BLaER1 treated with 17β-estradiol and CSF1 and Interleukin-3, amounts not matched to agents 10 nM and 100 nM (cell line): ENCODE measurements at regions not wholly inside any gene's neighbourhood (a gene's known extent, or its start where the extent isn't known, plus 50 kb on each side); places are given as distances from the start of the nearest gene placed in this dataset.
A peak's percentile ranks its signal among the peaks of the same experiment; 100 is the strongest.
"Not testable (repeated sequence)": the region's sequence is repeated elsewhere in the genome, so short reads cannot be mapped to it uniquely, and the experiment has no call there.

Source experiments
- H3K27ac ChIP-seq, 11 experiments: shearing (Covaris generic); formaldehyde crosslinking; 2 replicates each; pipeline ENCODE4 v1.8.1; 2022
- H3K27me3 ChIP-seq, 11 experiments: shearing (Covaris generic); formaldehyde crosslinking; 2 replicates each; pipeline ENCODE4 v1.8.1; 2022
- H3K36me3 ChIP-seq, 11 experiments: shearing (Covaris generic); formaldehyde crosslinking; 2 replicates each; pipeline ENCODE4 v1.8.1; 2022
- H3K4me1 ChIP-seq, 10 experiments: shearing (Covaris generic); formaldehyde crosslinking; 2 replicates each; pipeline ENCODE4 v1.8.1; 2022
- H3K4me2 ChIP-seq, 11 experiments: shearing (Covaris generic); formaldehyde crosslinking; 2 replicates each; pipeline ENCODE4 v1.8.1; 2022
- H3K4me3 ChIP-seq, 10 experiments: shearing (Covaris generic); formaldehyde crosslinking; 2 replicates each; pipeline ENCODE4 v1.8.1; 2022
- H3K9ac ChIP-seq, 11 experiments: shearing (Covaris generic); formaldehyde crosslinking; 2 replicates each; pipeline ENCODE4 v1.8.1; 2022
- H3K9me3 ChIP-seq, 11 experiments: shearing (Covaris generic); formaldehyde crosslinking; replicated peaks in 1 of 11; 2 replicates each; pipeline ENCODE4 v1.8.1; 2022
- H4K20me1 ChIP-seq, 11 experiments: shearing (Covaris generic); formaldehyde crosslinking; 2 replicates each; pipeline ENCODE4 v1.8.1; 2022
- Cebpa-rat ChIP-seq, 11 experiments: shearing (Covaris generic); IDR thresholded peaks; 2 replicates each; pipeline ENCODE4 v1.8.1; 2022

DNA sequence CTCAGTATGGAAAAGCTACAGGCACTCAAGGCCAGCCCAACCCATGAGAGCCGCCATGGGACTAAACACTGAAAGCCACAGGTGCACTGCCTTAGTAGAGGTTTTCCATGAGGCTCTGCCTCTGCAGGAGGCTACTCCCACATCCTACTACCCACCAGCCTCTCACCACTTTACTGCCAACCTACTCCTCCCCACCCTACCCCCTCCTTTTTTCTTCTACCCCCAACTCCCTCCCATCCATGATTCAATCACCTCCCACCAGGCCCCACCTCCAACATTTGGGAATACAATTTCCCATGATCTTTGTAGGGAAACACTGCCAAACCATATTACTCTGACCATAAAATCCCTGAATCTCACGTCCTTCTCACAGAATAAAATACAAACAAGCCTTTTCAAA, 101.6 kb upstream of the CTSV start:
- peaks cover 0 to 8% (median 3%) of the 10 kb centered on the region in 10 experiments; a peak in 8 of 20 replicates for H3K4me1 ChIP-seq
- H3K9me3 ChIP-seq = no peaks in the 10 kb centered on the region
- H3K27me3 ChIP-seq = no peaks in the 10 kb centered on the region
- H4K20me1 ChIP-seq = no peaks in the 10 kb centered on the region
- H3K36me3 ChIP-seq = no peaks in the 10 kb centered on the region
- H3K4me2 ChIP-seq = no peak overlapping the region
- no peak overlapping the region for H3K27ac ChIP-seq
- no peak overlapping the region for H3K4me3 ChIP-seq
- H3K9ac ChIP-seq = no peak overlapping the region
- TF ChIP-seq Cebpa-rat (IDR thresholded peaks at IDR 0.05) = no peak

DNA sequence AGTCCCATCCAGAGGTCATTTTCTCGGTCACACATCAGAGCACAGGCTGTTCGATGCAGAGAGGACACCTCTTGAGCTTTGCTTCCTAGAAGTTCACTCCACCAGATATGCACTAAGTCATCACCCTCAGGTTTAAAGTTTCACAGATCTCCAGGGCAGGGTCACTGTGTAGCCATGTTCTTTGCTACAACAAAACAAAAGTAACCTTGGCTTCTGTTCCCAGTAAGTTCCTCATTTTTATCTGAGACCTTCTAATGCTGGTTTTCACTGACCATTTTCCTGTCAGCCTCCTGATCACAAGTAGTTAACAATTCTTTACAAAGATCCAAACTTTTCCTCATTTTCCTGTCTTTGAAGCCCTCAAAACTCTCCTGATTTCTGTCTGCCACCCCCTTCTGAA, 97.5 kb upstream of the CTSV start:
- Histone ChIP-seq H3K36me3 (no peaks in the 10 kb centered on the region), H3K27me3 (no peaks in the 10 kb centered on the region), H3K4me3 (no peak overlapping the region), H3K4me1 (no peaks in the 10 kb centered on the region), H3K9me3 (peaks cover 0 to 11% (median 5%) of the 10 kb centered on the region in 11 experiments; a peak in 12 of 22 replicates), H3K27ac (no peak overlapping the region), H3K4me2 (no peak overlapping the region), H3K9ac (no peak overlapping the region), H4K20me1 (no peaks in the 10 kb centered on the region)
- TF ChIP-seq Cebpa-rat (IDR thresholded peaks at IDR 0.05) = no peak

DNA sequence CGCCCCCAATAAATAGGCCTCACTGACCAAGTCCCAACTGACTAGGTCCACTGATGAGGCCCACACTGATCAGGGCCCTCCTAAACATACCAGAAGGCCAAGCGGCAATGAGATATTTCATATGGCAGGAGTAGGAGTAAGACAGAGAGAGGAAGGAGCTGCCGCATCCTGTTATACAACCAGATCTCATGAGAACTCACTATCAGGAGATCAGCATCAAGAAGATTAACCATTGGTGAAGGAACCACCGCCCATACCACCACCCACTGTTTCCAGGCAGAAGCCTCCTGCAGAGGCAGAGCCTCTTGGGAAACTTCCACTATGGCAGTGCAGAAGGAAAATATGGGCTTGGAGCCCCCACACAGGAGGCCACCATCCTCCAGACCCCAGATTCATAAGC, 95.0 kb upstream of the CTSV start:
- H3K4me2 ChIP-seq, H4K20me1 ChIP-seq, H3K4me1 ChIP-seq, H3K4me3 ChIP-seq, H3K9ac ChIP-seq, H3K27me3 ChIP-seq, H3K36me3 ChIP-seq, H3K27ac ChIP-seq: not testable (repeated sequence)
- H3K9me3 ChIP-seq = peaks cover 9 to 25% (median 19%) of the 10 kb centered on the region in 11 experiments; a peak in 18 of 22 replicates

DNA sequence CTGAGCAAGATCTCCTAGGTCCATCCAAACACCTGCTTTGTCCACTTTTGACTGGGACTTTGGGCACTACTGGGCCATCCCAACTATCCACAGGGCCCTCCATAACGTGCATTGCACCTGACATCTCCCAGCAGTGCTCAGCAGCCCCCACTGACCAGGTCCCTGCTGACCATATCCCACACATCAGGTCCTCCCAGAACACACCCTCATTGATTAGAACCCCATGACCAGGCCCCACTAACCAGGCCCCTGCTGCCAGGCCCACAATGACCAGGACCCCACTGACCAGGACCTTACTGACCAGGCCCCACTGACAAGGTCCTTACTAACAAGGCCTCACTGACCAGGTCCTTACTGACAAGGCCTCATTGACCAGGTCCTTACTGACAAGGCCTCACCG, 93.9 kb upstream of the CTSV start:
- TF ChIP-seq Cebpa-rat (IDR thresholded peaks at IDR 0.05) = no peak
- Histone ChIP-seq H3K4me1 (no peaks in the 10 kb centered on the region), H3K27me3 (no peaks in the 10 kb centered on the region), H4K20me1 (no peaks in the 10 kb centered on the region), H3K4me3 (no peak overlapping the region), H3K36me3 (no peaks in the 10 kb centered on the region; a peak in 1 of 22 replicates), H3K9me3 (peaks cover 9 to 25% (median 19%) of the 10 kb centered on the region in 11 experiments; a peak in 18 of 22 replicates), H3K9ac (no peak overlapping the region), H3K4me2 (no peak overlapping the region), H3K27ac (no peak overlapping the region)

DNA sequence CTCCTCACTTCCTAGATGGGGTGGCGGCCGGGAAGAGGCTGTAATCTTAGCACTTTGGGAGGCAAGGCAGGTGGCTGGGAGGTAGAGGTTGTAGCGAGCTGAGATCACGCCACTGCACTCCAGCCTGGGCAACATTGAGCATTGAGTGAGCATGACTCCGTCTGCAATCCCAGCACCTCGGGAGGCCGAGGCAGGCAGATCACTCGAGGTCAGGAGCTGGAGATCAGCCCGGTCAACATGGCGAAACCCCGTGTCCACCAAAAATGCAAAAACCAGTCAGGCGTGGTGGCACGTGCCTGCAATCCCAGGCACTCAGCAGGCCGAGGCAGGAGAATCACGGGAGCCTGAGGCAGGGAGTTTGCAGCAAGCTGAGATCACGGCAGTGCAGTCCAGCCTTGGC, 91.9 kb upstream of the CTSV start:
- H3K4me2 ChIP-seq, H3K27ac ChIP-seq, H3K9ac ChIP-seq, H4K20me1 ChIP-seq, H3K36me3 ChIP-seq, H3K27me3 ChIP-seq, H3K4me3 ChIP-seq, H3K4me1 ChIP-seq: not testable (repeated sequence)
- peaks cover 9 to 25% (median 19%) of the 10 kb centered on the region in 11 experiments; a peak in 18 of 22 replicates for H3K9me3 ChIP-seq

DNA sequence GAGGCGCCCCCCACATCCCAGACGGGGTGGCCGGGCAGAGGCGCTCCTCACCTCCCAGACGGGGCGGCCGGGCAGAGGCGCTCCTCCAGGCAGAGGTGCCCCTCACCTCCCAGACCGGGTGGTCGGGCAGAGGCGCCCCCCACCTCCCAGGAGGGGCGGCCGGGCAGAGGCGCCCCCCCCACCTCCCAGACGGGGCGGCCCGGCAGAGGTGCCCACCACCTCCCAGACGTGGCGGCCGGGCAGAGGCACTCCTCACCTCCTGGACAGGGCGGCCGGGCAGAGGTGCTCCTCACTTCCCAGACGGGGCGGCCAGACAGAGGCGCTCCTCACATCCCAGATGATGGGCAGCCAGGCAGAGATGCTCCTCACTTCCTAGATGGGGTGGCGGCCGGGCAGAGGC, 91.4 kb upstream of the CTSV start:
- H3K27ac ChIP-seq, H3K9ac ChIP-seq, H3K4me1 ChIP-seq, H3K4me3 ChIP-seq, H4K20me1 ChIP-seq, H3K36me3 ChIP-seq, H3K4me2 ChIP-seq, H3K27me3 ChIP-seq: not testable (repeated sequence)
- H3K9me3 ChIP-seq = peaks cover 9 to 25% (median 19%) of the 10 kb centered on the region in 11 experiments; a peak in 18 of 22 replicates

DNA sequence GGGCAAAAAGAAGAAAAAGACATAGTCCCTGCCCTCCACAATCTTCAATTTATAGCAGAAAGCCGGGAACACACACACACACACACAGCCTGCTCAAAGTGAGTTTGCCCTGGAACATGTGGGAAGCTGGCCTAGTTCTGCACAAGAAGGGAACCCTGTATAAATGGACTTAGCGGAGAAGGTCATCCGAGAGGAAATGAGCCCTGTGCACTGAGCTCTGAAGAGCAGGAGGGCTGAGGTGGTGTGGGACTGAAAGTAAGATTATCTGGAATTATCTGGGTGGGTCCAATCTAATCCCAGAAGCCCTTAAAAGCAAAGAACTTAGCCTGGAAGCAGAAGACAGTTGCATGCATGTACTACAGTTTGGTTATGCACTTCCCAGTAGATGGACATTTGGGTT, 90.0 kb upstream of the CTSV start:
- peaks cover 9 to 25% (median 19%) of the 10 kb centered on the region in 11 experiments; a peak in 18 of 22 replicates for H3K9me3 ChIP-seq
- H3K4me2 ChIP-seq = no peak overlapping the region
- no peaks in the 10 kb centered on the region for H4K20me1 ChIP-seq
- H3K4me3 ChIP-seq = no peak overlapping the region
- H3K9ac ChIP-seq = no peak overlapping the region
- H3K27me3 ChIP-seq = no peaks in the 10 kb centered on the region
- no peak overlapping the region for H3K27ac ChIP-seq
- peaks cover 0 to 11% (median 4%) of the 10 kb centered on the region in 10 experiments; a peak in 10 of 20 replicates for H3K4me1 ChIP-seq
- TF ChIP-seq Cebpa-rat (IDR thresholded peaks at IDR 0.05) = no peak
- H3K36me3 ChIP-seq = no peaks in the 10 kb centered on the region; a peak in 1 of 22 replicates

DNA sequence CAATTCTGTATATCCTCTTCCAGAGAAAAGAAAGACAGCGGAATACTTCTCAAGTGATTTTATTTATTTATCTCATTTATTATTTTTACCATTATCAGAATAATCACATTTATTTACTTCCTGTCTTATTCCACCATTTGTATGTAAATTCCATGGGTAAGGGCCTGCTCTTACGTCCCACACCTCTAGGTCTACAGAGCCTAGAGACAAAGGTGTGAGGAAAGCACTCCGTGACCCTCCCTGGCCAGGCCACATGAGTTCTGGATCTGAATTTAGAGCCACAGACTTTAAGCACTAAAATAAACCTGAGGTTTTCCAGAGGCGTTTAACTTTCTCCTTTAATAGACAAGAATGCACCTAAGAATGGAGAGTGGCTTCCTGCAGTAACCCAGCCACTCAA, 85.3 kb upstream of the CTSV start:
- TF ChIP-seq Cebpa-rat (IDR thresholded peaks at IDR 0.05) = no peak
- Histone ChIP-seq H3K27me3 (no peaks in the 10 kb centered on the region), H3K36me3 (no peaks in the 10 kb centered on the region), H4K20me1 (no peaks in the 10 kb centered on the region), H3K4me1 (peaks cover 0 to 11% (median 4%) of the 10 kb centered on the region in 10 experiments; a peak in 10 of 20 replicates), H3K4me3 (no peak overlapping the region), H3K9me3 (peaks cover 16 to 28% (median 24%) of the 10 kb centered on the region in 11 experiments), H3K9ac (no peak overlapping the region), H3K27ac (peak overlapping the region in 2 of 11 experiments; percentile 9 to 46; a peak in 1 of 22 replicates), H3K4me2 (peak overlapping the region in 5 of 11 experiments; percentile 2 to 38 (median 31); a peak in 4 of 22 replicates)

DNA sequence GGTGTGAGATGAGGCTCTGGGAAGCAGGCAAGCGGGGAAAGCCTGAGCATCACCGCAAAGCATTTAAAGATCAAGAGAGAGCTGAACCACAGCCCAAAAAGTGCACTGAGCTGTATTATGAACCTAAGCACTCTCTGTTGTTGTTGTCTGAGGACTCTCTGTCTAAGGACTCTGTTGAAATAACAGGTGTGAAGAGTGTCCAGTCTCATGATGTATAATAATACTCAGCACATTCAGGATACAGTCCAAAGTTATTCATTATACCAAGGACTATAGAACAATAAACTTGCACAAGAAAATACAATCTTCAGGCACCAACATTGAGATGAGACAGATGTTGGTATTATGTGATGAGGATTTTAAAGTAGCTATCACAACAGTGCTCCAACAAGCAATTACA, 71.8 kb upstream of the CTSV start:
- H3K9ac ChIP-seq = no peak overlapping the region
- H3K27me3 ChIP-seq = no peaks in the 10 kb centered on the region
- no peaks in the 10 kb centered on the region for H3K9me3 ChIP-seq
- no peaks in the 10 kb centered on the region for H4K20me1 ChIP-seq
- TF ChIP-seq Cebpa-rat (IDR thresholded peaks at IDR 0.05) = no peak
- H3K36me3 ChIP-seq = no peaks in the 10 kb centered on the region
- H3K4me2 ChIP-seq = no peak overlapping the region
- no peaks in the 10 kb centered on the region for H3K4me1 ChIP-seq
- H3K27ac ChIP-seq = no peak overlapping the region
- no peak overlapping the region for H3K4me3 ChIP-seq

DNA sequence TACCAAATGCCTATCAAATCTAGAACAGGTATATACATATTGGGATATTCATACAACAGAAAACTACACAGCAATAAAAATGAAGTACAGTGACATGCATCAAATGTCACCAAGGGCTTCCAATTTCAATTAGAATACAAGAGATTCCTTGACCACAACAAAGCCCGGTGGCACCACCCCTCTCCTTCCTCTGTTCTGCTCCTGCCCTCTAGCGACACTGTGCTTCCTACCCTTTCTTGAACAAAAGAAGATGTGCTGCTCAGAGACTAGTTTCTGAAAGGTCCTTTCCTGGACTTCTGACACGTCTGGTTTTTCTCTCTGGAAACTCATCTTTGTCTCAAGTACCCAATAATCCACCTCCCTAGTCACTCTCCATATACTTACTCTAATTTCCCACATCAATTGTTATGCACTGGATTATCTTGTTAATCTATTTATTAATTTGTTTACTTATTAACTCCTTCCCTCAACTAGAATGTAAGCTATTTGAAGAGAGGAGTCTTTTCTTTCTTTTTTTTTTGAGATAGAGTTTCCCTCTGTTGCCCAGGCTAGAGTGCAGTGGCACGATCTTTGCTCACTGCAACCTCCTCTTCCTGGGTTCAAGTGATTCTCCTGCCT, 70.4 kb upstream of the CTSV start:
- no peak overlapping the region for H3K9ac ChIP-seq

DNA sequence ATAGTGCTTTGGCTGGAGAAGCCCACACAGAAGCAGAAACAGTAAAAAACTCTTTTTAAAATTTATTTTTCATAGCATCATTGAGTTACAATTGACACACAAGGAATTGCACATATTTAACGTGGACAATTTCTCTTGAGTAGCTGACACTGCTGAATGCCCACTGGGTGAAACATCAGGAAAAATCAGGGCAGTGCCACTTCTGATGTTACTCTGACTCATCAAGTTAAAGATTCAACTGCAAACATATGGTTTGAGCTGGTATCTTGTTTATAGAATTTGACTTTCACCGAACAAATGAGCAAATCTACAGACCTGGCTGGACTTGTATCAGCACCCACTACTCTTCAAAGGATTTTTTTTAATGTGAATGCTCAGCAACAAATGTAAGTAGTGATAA, 66.3 kb upstream of the CTSV start:
- H3K27me3 ChIP-seq, H3K36me3 ChIP-seq: not testable (repeated sequence)

More for the DNA sequence above, 70.4 kb upstream of the CTSV start:
- no peaks in the 10 kb centered on the region for H3K36me3 ChIP-seq
- no peak overlapping the region for H3K4me2 ChIP-seq
- no peak overlapping the region for H3K4me3 ChIP-seq
- H3K9me3 ChIP-seq = no peaks in the 10 kb centered on the region
- no peak overlapping the region for H3K27ac ChIP-seq
- no peaks in the 10 kb centered on the region for H4K20me1 ChIP-seq
- H3K27me3 ChIP-seq = no peaks in the 10 kb centered on the region
- no peaks in the 10 kb centered on the region for H3K4me1 ChIP-seq
- no peak for TF ChIP-seq Cebpa-rat (IDR thresholded peaks at IDR 0.05)

DNA sequence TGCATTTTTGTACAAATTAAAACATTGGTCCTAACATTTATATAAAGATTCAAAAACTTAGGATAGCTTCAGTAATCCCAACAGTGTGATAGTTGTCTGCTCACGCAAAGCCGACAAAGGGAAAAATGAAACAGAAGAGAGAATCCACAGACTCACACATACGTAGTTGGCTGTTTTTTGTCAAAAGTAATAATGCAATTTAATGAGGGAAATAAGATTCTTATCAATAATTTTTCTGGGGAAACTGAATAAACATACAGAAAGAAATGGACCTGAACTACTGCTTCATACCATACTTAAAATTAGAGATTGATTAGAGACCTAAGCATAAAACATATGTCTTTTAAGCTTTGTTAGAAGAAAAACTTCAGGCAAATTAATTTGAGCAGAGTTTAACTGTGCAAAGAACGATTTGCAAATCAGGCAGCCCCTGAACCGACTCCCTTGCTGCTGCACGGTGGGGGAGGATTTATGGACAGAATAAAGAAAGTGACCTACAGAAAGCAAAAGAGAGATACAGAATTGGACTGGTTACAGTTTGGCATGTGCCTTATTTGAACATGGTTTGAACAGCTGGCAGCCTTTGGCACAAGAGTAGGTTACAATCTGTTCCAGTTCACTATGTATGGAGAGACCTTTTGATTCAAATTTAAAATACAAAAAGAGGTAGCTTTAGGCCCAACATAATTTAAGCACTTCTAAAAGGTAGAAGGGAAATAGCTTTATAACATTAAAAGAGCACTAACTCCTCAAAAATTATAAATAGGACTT, 64.9 kb upstream of the CTSV start:
- H3K4me2 ChIP-seq, H3K4me1 ChIP-seq, H3K9me3 ChIP-seq, H3K9ac ChIP-seq, H4K20me1 ChIP-seq, H3K36me3 ChIP-seq, H3K27me3 ChIP-seq, H3K4me3 ChIP-seq, H3K27ac ChIP-seq: not testable (repeated sequence)

More for the DNA sequence above, 66.3 kb upstream of the CTSV start:
- not testable (repeated sequence) for H3K4me1 ChIP-seq, H3K9me3 ChIP-seq, H3K27ac ChIP-seq, H4K20me1 ChIP-seq, H3K4me3 ChIP-seq, H3K4me2 ChIP-seq, H3K9ac ChIP-seq

DNA sequence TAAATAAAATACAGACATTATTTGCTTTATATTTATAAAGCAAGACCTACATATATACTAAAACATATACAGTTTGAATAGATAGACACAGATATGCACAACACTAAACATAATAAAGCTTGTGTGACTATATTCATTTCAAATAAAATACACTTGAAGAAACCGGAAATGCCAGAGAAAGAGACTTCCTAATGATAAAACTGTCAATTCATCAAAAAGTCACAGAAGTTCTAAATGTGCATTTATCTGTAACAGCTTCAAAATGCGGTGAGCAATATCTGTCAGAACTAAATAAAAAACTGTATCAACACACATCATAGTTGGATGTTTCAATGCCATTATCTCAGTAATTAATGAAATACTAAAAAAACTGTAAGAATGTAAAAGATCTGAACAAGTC, 60.6 kb upstream of the CTSV start:
- not testable (repeated sequence) for H3K4me2 ChIP-seq, H3K9me3 ChIP-seq, H3K4me3 ChIP-seq, H3K4me1 ChIP-seq, H3K27me3 ChIP-seq, H3K27ac ChIP-seq, H3K9ac ChIP-seq, H3K36me3 ChIP-seq, H4K20me1 ChIP-seq
